B cell (primary cell): ENCODE measurements at regions not wholly inside any gene's neighbourhood (a gene's known extent, or its start where the extent isn't known, plus 50 kb on each side); places are given as distances from the start of the nearest gene placed in this dataset.

Experiments
- CTCF ChIP-seq: fragments of 200-600 bp; IDR thresholded peaks from one replicate; pipeline ENCODE4 v1.8.0; 2022; ENCODE audit warnings: antibody characterized with exemption, mild to moderate bottlenecking
- EZH2 ChIP-seq: IDR thresholded peaks from 2 replicates; pipeline ENCODE4 v1.6.1; 2012; ENCODE audit warnings: borderline replicate concordance, low read depth, mild to moderate bottlenecking, moderate library complexity, low read length; ENCODE audit not compliant: insufficient read depth, poor library complexity, severe bottlenecking

- no peak for TF ChIP-seq CTCF
- TF ChIP-seq EZH2, result no peak
Measured at GRCh38 chr9:106019039-106019680, 324.8 kb downstream of the TMEM38B start.
